Ascending aorta (tissue), 2 donors: ENCODE measurements at regions not wholly inside any gene's neighbourhood (a gene's known extent, or its start where the extent isn't known, plus 50 kb on each side); places are given as distances from the start of the nearest gene placed in this dataset.
"Not testable (repeated sequence)": the region's sequence is repeated elsewhere in the genome, so short reads cannot be mapped to it uniquely, and the experiment has no call there.

Experiments used
- DNase-seq, 2 donors: peaks; one replicate each; pipeline ENCODE4 v3.0.0-alpha.2; 2019; ENCODE audit warnings: low spot score in 2 of 2
- H3K27ac ChIP-seq, 2 donors: fragments of 200-600 bp; sonication (generic); one replicate each; pipeline ENCODE4 v1.5.1; 2016 to 2017; ENCODE audit warnings: mild to moderate bottlenecking in 1 of 2
- H3K27me3 ChIP-seq: fragments of 200-600 bp; sonication (generic); one replicate; pipeline ENCODE4 v1.5.1; 2017
- H3K36me3 ChIP-seq, 2 donors: fragments of 200-600 bp; sonication (generic); one replicate each; pipeline ENCODE4 v1.5.1; 2016
- H3K4me1 ChIP-seq, 2 donors: fragments of 200-600 bp; sonication (generic); one replicate each; pipeline ENCODE4 v1.5.1; 2016 to 2017; ENCODE audit warnings: mild to moderate bottlenecking in 1 of 2
- H3K4me3 ChIP-seq, 2 donors: fragments of 200-600 bp; sonication (generic); one replicate each; pipeline ENCODE4 v1.5.1; 2016 to 2017; ENCODE audit warnings: mild to moderate bottlenecking in 1 of 2
- H3K9me3 ChIP-seq, 2 donors: fragments of 200-600 bp; sonication (generic); one replicate each; pipeline ENCODE4 v1.5.1; 2016
- intact Hi-C: fragments of 100-400 bp; cut with DNase I; formaldehyde crosslinking; loops from one replicate; pipeline ENCODE4 v1.15.1; 2023
- TF ChIP-seq, protein P1 (sequence below), 3 experiments: fragments of 200-600 bp in 2 of 3; fragments of 450-650 bp in 1 of 3; sonication (generic) in 2 of 3; IDR thresholded peaks; one replicate each; pipeline ENCODE4 v1.5.1; 2016 to 2019; ENCODE audit warnings: antibody characterized with exemption in 3 of 3, mild to moderate bottlenecking in 1 of 3, moderate library complexity in 1 of 3

DNA sequence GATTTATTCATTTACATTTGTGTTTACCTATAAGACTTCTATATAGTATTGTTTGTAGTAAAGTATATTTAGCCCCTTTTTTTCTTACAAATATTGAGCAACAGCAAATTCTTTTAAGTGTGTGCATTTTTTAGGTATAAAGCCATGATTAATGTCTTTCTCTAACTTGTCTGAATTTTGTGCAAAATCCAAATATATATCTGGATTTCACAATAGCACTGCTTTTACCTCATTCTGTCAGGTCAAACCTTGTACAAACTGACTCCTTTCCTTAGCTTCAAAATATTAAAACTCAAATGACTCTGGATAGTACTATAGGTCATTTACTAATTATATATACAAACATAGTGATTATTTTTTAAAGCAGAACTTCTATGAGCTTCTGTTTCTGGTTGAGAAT lies 563.0 kb upstream of the SPRY2 start:
- H3K4me3 ChIP-seq = no peak overlapping the region
- H3K36me3 ChIP-seq = no peaks in the 10 kb centered on the region
- H3K27me3 ChIP-seq = no peaks in the 10 kb centered on the region
- H3K4me1 ChIP-seq = no peaks in the 10 kb centered on the region
- TF ChIP-seq, protein P1, sequence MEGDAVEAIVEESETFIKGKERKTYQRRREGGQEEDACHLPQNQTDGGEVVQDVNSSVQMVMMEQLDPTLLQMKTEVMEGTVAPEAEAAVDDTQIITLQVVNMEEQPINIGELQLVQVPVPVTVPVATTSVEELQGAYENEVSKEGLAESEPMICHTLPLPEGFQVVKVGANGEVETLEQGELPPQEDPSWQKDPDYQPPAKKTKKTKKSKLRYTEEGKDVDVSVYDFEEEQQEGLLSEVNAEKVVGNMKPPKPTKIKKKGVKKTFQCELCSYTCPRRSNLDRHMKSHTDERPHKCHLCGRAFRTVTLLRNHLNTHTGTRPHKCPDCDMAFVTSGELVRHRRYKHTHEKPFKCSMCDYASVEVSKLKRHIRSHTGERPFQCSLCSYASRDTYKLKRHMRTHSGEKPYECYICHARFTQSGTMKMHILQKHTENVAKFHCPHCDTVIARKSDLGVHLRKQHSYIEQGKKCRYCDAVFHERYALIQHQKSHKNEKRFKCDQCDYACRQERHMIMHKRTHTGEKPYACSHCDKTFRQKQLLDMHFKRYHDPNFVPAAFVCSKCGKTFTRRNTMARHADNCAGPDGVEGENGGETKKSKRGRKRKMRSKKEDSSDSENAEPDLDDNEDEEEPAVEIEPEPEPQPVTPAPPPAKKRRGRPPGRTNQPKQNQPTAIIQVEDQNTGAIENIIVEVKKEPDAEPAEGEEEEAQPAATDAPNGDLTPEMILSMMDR (IDR thresholded peaks at IDR 0.05) = no peak
- intact Hi-C loops = no loop called here
- no peaks in the 10 kb centered on the region for H3K9me3 ChIP-seq
- DNase-seq = no peak
- no peak overlapping the region for H3K27ac ChIP-seq

DNA sequence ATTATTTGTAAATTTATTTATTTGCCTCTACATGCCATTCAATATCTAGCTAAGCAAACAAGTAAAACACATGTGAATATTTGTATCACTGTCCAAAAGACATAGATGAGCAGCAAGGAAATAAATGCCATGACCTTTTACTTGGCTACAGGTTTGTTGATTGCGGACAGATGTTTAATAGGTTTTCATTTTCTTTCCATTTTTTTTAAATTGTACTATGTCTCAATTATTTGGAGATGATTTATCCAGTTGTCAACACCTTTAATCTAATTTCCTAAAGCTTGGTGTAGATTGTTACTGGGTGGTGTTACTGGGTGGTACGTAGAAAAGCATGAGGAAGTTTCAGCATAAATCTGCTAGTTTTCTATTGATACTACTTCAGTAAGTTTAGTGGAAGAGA lies 560.6 kb upstream of the SPRY2 start:
- Histone ChIP-seq H3K36me3 (no peaks in the 10 kb centered on the region), H3K4me1 (no peaks in the 10 kb centered on the region), H3K27ac (no peak overlapping the region), H3K27me3 (no peaks in the 10 kb centered on the region), H3K9me3 (no peaks in the 10 kb centered on the region), H3K4me3 (no peak overlapping the region)
- intact Hi-C loops = no loop called here
- no peak for DNase-seq
- TF ChIP-seq, protein P1 (IDR thresholded peaks at IDR 0.05) = no peak

DNA sequence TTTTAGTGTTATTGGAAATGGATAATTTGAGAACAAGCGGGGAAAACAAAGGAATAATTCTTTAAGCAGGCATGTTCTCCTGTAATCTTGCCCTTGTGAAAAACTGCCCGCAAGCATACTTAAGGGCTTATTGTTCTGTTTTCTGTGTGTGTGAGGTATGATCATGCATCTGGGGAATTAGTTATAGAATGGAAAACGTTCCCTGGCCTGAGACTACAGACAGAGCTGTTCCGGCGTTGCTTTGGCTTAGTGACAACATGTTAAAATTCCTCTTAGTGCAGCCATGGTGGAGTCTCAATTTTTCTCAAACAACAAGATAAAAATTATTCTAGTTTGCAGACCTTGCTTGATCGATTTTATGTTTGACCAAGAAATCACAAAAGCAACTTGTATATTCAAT lies 560.2 kb upstream of the SPRY2 start:
- no peak for DNase-seq
- H3K27ac ChIP-seq = no peak overlapping the region

DNA sequence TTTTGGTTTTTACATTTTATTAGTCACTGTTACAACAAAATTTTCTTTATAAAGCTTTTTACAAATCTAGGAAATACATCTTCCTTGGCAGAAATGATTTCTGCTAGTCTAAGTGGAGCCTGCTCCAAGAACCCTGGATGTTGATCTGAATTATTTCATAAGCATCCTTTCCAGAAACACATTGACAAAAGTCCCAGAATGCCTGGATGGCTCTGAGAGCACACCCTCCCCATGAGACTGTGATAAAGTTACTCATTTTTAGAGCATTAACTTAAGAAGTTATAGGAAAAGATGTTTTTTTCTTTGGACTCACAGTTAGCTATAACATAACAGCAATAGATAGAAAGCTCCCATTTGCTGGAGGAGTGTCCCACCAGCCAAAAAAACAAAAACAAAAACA lies 559.6 kb upstream of the SPRY2 start:
- Histone ChIP-seq H3K9me3 (no peaks in the 10 kb centered on the region), H3K4me1 (no peaks in the 10 kb centered on the region), H3K36me3 (no peaks in the 10 kb centered on the region), H3K27me3 (no peaks in the 10 kb centered on the region), H3K27ac (no peak overlapping the region), H3K4me3 (no peak overlapping the region)
- intact Hi-C loops = no loop called here
- TF ChIP-seq, protein P1 (IDR thresholded peaks at IDR 0.05) = no peak
- DNase-seq = no peak

More for the DNA sequence above, 560.2 kb upstream of the SPRY2 start:
- TF ChIP-seq, protein P1 (IDR thresholded peaks at IDR 0.05) = no peak
- intact Hi-C loops = no loop called here
- H3K36me3 ChIP-seq = no peaks in the 10 kb centered on the region
- H3K4me3 ChIP-seq = no peak overlapping the region
- no peaks in the 10 kb centered on the region for H3K4me1 ChIP-seq
- H3K27me3 ChIP-seq = no peaks in the 10 kb centered on the region
- no peaks in the 10 kb centered on the region for H3K9me3 ChIP-seq

DNA sequence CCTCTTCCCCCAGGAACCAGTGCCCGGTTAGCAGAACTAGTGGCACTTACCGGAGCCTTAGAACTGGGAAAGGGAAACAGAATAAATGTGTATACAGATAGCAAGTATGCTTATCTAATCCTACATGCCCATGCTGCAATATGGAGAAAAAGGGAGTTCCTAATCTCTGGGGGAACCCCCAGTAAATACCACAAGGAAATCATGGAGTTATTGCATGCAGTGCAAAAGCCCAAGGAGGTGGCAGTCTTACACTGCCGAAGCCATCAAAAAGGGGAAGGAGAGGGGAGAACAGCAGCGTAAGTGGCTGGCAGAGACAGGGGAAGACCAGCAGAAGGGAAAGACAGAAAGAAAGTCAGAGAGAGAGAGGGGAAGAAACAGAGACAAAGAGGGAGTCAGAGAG lies 556.7 kb upstream of the SPRY2 start:
- DNase-seq, intact Hi-C loops, H3K27me3 ChIP-seq, H3K4me3 ChIP-seq, H3K9me3 ChIP-seq, H3K36me3 ChIP-seq, H3K27ac ChIP-seq, H3K4me1 ChIP-seq: not testable (repeated sequence)

DNA sequence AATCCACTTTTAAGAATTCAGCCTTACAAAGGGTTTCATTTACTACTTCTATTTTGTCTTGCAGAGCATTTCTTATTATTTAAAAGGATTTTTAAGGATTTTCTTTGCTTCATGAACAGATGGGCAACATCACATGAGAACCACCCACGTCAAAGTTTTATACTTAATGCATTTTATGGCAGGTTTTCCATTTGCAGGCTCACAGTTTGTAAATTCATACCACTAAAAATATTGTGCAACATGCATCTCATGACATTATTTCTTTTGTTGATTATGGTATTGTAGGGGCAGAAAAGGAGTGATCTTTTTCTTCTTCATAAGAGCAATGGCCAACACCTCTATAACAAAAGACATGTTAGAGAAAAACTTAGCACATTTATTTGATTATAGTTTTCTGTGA lies 554.0 kb upstream of the SPRY2 start:
- DNase-seq = no peak
- H3K36me3 ChIP-seq = no peaks in the 10 kb centered on the region
- H3K4me3 ChIP-seq = no peak overlapping the region
- no peak overlapping the region for H3K27ac ChIP-seq
- intact Hi-C loops = no loop called here
- TF ChIP-seq, protein P1 (IDR thresholded peaks at IDR 0.05) = no peak
- no peaks in the 10 kb centered on the region for H3K27me3 ChIP-seq
- no peaks in the 10 kb centered on the region for H3K9me3 ChIP-seq
- H3K4me1 ChIP-seq = no peaks in the 10 kb centered on the region
